HG02885 (cell line): ENCODE measurements at regions not wholly inside any gene's neighbourhood (a gene's known extent, or its start where the extent isn't known, plus 50 kb on each side); places are given as distances from the start of the nearest gene placed in this dataset.
A peak's percentile ranks its signal among the peaks of the same experiment; 100 is the strongest.

Experiments used
- ATAC-seq: cut with Tn5 transposase; IDR thresholded peaks from one replicate; pipeline ENCODE4 v1.9.1; 2021; ENCODE audit warnings: mild to moderate bottlenecking; ENCODE audit not compliant: unreplicated experiment, poor library complexity

DNA sequence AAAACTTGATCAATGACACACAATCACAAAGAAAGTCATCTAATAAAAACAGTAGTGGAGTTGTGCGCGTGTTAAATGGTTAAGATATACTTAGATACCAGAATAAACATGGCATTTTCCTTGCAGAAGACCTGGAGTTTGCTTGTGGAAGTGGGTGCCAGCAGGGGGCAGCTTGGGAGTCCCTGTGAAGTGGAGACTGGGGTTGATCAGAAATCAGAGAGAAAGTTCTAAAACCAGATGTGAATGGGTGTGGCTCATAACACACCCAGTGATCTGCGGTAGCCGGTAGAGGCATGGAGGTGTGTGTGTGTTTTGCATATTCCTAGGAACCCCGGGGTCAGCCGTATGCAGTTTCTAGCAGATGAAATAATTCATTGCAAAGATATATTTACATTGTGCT lies 300.1 kb upstream of the TRIB2 start:
- peak; percentile 38 for ATAC-seq

DNA sequence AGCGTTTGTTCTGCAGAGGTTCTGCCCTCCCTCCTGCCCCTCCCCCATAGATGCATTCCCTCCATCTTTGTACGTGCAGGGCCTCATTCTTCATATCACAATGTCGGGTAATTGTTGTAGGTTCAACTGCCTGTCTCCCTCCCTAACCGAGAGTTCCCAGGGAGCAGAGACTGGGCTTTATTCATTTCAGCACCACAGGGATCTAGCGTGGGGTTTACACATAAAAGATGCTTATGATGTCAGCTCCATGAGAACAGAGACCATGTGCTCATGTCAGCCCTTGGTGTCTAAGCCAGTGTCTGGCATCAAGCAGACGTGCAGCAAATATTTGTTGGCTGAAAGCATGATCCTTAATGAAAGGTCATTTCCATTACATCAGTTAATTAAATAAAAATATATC lies 298.9 kb upstream of the TRIB2 start:
- ATAC-seq: no peak

DNA sequence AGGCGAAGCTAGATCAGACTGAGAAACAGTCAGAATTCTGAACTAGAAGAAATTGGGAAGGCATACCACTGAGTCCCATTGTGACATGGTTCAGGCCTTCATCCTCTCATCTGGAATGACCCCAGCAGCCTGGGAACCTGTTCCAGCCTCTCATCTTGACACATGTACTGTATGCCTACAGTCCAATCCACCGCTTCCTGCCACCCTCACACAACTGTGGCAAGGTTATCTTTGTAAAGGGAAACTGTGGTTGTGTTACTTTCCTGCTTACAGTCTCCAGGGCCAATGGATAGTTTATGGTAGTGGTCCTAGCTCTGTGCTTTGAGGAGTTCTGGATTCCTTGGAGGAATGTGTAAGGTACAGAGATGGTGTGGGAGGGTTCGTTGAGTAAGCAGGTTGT lies 296.9 kb upstream of the TRIB2 start:
- ATAC-seq: no peak

DNA sequence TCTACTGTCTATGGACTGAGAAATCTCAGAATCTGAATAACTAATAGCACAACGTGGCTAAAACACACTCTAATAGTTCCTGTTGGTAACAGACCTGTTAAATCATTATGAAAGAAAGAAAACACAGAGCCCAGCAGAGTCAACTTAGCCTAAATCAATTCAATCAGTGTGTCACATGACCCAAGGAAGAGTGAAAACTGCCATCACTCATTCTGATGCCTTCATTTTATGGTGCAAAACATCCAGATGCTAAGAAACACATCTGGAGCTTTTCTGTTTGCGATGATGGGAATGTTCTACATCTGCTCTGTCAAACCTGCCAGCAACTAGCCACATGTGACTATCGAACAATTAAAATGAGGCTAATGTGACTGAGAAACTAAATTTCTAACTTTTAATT lies 295.7 kb upstream of the TRIB2 start:
- no peak for ATAC-seq

DNA sequence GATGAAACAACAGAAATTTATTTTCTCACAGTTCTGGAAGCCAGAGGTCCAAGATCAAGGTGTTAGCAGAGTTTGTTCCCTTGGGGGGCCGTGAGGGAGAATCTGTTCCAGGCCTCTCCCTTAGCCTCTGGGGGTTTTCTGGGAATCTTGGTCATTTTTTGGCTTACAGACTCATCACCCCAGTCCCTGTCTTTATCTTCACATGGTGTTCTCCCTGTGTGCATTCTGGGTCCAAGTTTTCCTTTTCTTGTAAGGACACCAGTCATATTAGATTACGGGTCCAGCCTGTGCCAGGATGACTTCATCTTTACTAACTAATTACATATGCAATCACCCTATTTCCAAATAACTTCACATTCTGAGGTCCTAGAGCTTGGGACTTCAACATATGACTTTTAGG lies 292.5 kb upstream of the TRIB2 start:
- ATAC-seq: no peak

DNA sequence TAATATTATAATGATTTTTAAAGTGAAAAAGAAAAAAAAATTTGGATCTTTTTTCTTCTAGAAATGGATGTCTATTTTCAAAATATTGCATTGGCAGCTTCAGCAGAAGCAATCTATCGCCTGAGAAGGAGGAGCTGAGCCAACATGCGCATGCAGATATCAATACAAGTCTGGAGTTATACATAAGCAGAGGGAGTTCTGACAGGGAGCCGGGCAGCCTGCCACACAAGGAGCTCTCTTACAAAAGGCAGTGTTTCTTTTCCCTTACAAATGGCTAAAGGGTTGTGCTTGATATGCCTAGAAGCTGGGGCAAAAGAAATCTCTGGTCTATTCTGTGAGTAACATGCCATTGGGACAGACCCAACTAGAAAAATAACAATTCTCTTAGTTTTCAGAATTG lies 291.9 kb upstream of the TRIB2 start:
- no peak for ATAC-seq

DNA sequence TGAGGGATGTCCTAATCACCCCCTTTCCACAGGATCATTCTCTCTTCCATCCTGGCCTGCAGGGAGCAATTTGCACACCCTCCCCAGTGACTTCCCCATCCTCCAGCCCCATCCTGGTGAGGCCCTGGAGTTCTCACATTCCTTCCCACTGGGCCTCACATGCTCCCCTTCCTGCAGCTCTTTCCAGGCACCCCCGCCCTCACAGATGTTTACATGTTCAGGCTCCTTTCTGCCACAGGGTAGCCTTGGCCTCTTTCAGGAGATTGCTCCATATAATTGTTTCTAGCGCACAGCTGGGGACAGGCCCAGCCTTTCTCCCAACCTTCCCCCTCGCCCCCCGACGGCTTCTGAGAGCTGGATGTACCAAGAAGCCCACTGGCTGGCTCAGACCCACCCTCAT lies 288.4 kb upstream of the TRIB2 start:
- no peak for ATAC-seq

DNA sequence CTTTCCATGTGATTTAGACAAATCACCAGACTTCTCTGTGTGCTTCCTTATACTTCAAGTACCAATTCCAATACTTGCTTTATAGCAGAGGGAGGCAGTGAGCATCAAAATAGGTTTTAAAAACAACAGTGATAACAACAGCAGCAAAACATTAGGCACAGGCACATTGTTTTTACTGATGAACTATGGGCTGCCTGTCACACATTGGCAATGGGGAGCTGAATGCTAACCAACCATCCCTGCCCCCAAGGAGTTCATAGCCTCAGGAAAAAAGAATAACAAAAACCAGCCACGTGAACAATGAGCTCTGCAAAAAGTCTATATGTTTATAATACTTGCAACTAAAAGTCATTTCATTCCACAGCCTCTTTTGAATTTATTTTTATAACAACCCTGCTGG lies 287.9 kb upstream of the TRIB2 start:
- ATAC-seq: no peak

DNA sequence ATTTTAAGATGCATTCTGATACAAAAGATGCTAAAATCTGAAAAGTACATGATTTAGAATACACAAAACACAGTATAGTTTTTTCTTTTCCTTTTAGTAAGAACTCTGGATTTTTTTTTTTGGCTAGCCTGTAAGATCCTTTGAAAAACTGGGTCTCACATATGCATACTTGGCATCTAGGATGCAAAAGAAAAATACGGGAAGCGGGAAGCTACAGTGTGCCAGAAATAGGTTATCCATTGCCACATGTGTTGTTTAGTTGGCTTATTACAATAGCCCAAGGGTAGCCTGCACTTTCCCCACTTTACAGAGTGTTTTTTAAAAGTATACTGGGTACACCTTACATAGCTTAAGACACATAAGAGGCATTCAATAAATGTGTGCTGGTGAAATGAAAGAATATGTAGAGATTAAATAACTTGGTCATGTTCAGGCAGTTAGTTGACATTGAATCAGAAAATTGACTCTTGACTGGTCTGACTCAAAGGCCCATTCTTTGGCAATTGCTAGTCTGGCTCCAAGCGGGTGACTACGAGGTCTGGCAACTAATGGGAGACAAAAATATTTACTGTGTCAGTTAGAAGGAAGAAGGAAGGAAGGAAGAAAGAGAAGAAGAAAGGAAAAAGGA lies 286.8 kb upstream of the TRIB2 start:
- ATAC-seq: no peak

DNA sequence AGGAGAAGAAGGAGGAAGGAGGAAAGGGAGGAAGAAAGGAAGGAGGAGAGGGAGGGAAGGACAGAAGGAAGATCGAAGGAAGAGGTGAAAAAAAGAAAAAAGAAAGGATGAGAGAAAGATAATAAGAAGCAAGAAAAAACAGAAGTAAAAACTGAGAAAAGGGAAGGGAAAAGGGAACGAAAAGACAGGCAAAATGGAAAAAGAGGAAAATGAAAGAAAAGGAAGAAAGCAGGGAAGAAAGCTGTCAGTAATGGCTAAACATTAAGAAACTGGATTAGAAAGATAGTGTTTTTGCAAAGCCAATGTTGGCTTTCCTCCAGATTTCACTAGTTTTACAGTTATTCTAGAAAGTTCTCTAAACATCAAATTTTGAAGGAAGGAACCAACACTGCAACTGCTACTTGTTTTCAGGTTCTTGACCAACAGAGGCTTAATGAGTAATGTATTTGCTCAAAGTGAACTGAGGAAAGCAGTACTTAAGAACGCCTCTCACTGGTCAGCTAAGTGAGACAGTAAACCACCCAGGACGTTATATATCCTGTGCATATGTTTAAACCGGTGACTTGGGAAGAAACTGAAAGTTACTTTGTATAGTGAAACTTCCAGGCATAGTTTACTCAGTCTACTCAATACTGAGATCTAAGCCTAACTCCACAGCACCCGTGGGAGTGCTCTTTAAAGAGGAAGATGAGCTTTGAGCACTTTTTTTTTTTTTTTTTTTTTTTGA lies 286.2 kb upstream of the TRIB2 start:
- ATAC-seq: peak; percentile 98

DNA sequence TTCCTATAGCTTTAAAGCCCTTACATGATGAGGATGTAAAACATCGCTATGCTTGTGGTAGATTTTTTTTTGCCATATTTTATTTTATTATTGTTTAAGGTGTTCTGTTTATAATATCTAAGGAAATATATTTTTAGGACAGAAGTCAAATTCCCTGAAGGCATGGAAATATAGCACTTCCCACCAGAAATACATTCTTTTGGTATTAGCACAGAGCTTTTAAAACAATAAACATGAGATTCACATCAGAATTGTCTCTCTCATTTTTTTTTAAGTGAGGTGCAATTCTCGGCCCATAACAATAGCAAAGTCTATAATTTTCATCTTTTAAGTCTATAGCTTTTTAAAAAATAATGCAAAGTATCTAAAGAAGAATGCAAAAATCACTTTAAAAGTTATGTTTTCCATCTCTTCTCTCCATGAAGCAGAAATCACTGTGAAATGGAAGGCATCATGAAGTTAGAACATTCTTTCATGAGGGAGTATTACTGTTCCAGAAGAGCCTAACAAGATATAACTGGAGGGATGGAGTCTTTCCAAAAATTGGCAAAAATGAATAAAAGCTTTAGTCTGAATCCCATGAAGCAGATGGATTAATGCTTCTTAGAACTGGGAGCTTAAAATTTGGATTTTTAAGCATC lies 283.6 kb upstream of the TRIB2 start:
- no peak for ATAC-seq

DNA sequence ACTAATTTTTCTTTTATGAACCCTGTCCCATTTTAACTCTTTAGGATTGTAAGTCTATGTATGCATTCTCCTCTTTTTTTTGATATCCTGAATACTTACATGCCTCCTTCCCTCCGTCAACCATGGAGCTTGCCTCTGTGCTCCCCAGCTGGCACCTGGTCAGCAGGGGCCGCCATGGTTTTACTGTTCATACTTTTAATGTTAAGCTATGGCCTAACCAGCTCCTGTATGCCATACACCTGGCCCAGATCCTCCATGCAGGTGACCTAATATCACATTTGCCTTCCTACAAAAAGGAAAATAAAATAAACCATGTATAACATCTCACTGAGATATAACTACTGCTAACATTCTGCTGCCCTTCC lies 283.1 kb upstream of the TRIB2 start:
- ATAC-seq: no peak

DNA sequence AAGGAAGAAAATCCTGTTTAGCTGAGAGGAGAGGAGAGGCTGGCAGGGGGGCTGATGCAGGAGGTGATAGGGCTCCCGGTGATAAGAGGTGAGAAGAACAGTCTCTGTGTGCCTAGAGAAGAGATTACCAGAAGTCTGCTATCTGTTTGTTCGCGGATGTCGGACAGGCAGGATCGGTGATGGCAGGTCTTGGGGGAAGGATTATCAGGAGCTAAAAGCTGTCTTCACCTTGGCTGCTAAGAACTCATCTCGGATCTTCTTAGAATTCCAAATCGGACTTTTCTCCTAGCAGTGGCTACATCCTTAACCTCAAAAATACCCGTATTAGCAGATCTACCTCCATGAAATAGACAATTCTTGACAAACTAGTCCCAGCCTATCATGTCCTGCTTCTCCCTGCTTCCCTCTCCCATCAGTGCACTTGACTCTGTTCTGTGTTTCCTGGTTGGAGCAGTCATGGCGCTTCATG lies 282.1 kb upstream of the TRIB2 start:
- ATAC-seq: no peak

DNA sequence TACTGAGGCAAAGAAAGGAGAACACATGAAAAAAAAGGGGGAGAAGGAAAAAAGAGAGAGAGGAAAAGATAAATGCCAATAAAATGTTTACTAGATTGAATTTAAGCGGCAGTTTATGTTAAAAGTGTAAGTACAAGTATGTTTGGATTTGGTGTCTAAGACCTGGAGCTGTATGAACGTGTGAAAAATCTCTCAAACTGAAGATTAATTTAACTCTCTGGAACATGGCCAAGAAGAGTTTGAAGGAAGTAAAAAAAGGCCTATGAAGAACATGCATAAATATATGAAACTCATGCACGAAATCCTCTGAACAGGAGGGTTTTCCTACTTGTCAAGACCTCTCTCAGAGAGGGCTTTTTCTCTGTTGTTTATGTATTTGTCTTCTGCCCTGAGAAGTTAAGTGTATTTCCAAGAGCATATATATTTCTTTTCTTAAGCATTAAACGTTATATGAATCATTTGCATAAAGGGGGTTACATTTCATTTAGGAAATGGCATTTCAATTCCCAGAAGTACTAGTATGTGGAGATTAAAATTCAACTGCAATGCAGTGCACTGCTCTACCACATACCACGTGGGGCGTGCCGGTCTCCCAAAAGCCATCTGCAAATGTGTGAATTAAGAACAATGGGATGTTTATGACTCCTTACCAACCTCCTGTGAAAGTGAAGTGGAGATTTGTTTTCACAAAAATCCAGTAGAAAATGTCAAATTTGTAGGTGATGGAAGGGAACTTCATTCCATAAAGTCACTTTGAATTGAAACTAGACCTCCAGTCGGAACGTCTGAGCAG lies 281.1 kb upstream of the TRIB2 start:
- ATAC-seq: no peak

DNA sequence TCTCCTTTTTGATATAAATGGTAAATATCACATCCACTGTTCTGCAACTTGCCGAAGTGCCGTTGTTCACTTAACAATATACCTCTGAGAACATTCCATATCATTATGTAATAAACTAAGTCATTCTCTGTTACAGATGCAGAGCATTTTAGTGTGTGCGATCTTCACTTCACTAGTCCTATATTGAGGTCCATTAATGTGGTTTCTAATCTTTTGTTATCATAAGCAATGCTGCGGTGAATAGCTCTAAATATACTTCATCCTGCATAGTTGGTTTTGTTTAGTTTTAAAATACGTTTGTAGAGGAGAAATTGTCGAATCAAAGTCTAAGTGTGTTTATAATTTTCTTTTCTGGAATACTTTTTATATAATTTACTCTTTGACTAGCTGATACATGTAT lies 280.3 kb upstream of the TRIB2 start:
- ATAC-seq: no peak

DNA sequence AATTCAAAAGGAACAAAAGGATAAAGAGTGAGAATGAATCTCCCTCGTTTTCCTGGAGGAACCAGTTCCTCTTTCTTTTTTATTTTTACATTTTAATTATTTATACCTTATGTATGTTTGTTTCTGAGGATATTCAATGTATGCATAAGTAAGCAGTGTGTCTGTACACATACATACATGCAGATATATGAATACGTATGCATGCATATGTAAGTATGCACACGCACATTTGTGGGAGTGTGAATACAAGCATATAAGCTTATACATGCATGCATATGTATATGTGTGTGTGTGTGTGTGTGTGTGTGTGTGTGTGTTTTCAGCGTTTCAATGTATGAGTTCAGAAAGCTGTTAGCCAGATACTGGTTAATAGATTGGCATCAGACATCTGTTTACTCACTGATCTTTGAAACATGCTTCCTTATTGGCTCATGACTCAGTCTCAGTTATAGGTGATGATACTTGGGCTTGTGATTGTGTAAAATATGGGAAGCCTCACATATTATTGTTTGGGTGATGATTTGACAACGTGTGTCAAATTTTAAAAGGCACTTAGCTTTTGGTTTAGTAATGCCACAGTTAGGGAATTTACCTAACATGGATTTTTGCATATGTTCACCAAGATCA lies 279.7 kb upstream of the TRIB2 start:
- no peak for ATAC-seq

DNA sequence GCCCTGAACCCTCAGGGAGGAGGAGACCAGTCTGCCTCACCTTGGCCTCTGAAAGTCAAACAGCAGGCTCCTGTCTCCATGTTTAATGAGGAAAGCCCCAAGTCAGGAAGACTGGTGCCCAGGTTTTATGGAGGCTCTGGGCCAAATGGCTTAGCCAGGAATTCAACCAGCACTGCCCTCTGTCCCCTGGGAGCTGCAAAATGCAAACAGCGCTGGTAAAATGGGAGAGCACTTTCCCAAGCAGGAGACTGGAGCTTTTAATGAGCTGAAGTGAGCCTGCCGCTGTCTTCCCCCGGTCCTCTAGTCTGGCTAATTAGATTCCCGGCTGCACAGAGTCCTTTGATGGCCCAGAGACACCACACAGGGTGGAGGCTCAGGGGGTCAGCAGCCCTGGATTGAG lies 276.0 kb upstream of the TRIB2 start:
- no peak for ATAC-seq

DNA sequence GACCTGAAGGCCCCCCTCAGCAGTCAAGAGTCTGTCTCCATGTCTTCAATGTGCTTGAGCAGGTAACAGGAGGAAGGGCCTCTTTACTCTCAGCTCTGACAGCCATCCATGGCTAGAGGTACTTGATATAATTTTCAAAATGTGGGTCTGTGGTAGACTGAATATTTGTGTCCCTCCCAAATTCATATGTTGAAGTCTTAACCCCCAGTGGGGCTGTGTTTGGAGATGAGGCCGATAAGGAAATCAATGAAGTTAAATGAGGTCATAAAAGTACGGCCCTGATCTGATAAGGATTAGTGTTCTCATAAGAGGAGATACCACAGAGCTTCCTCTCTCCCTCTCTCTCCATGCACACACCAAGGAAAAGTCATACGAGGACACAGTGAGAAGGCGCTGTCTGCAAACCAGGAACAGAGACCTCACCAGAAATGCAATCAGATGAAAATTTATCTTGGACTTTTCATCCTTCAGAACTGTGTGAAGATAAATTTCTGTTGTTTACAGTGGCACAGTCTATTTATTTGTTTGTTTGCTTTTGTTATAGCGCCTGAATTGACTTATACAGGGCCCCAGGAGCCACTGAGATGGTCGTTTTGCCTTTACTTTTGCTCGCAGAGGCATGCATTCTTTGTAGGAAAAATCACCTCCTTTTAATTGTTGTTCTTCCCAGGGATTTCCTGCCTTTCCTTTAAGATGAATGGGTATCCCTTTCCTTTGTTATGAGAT lies 274.8 kb upstream of the TRIB2 start:
- no peak for ATAC-seq

DNA sequence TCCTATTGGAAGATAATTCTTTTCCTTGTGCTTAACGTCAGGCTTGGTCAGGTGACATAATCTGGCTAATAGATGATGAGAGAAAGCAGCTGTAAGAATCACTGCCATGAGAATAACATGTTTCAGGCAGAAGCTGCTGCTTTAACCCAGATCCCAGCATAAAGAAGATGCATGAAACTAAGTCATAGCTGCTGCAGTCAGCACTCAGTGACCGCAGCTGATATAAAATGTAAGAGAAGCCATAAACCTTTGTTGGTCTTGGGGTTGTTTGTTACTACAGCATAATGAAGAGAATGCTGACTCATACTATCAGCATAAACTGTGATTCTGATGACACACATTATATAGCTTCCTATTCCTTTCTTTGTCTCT lies 274.3 kb upstream of the TRIB2 start:
- ATAC-seq: no peak
